ENCODE measurements at regions not wholly inside any gene's neighbourhood (a gene's known extent, or its start where the extent isn't known, plus 50 kb on each side); places are given as distances from the start of the nearest gene placed in this dataset.

DNA sequence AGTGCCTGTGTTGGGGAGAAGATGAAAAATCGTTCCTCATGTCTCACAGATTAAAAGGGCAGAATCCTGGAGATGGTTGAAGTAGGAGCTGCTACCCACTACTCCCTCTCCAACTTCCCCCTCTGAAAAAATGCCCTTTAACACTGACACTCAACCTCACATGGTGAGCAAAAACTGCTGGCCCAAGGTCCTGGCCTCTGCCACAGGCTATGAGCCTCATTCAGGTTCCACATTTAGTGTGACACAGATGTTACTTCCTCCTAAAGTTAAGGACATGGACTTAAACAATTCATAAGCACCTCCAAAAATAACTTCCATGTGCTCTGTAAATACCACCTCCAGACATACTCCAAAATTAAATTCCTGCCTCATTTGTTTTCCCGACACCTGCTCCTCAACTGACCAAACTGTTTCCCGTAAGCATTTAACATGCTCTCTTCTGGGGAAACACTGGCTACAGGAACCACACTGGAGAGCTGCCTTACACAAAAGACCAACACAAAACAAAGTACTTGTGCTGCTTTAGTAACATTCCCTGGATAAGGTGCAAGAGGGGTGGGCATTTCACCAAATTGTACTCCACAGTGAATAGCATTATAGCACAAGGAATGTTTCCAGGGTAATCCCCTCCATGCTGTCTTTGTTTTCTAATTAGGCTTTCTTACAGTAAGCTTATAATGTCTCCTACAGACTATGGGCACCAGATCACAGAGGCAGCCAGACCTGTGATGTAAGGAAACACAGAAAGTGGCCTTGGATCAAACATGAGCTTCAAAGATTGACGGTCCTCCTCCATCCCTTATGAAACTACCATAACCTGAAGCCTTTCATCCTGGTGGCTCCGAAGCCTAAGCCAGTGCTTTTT lies 57.0 kb downstream of the PHLDA1 start (continued):
- TF ChIP-seq NCOA6 (IDR thresholded peaks at IDR 0.05): no peak
- no peak for TF ChIP-seq ZBTB8A (IDR thresholded peaks at IDR 0.05; ENCODE audit: partially characterized antibody)
- no peak for TF ChIP-seq ZKSCAN8 (CRISPR knock-in tag; IDR thresholded peaks at IDR 0.05)

DNA sequence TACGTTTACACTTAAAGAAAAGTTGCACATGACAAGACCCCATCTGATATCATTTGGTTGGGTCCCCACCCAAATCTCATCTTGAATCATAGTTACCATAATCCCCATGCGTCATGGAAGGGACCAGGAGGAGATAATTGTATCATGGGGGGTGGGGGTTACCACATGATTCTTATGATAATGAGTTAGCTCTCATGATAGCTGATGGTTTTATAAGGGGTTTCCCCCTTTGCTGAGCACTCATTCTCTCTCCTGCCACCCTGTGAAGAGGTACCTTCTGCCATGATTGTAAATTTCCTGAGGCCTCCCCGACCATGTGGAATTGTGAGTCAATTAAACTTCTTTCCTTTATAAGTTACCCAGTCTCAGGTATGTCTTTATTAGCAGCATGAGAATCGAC lies 60.3 kb downstream of the PHLDA1 start:
- WGBS (ENCODE audit: insufficient coverage, low coverage, missing lambda C conversion rate): 19% methylated on average over 4 of the region's 4 CpGs
- in situ Hi-C loops (cut with MboI): no loop called here
- FAIRE-seq (no peak), DNase-seq (ENCODE audit: extremely low read depth in 1 of 4, low spot score in 3 of 4) (no peak), ATAC-seq (no peak)
- H3K4me3 ChIP-seq: no peak overlapping the region
- ChIA-PET POLR2A (no interaction called here), CTCF (ENCODE audit: low intra/inter-chr PET ratio) (no interaction called here)
- no peaks in the 10 kb centered on the region for H3K4me1 ChIP-seq (replicated peaks in 1 of 2; ENCODE audit: control insufficient read depth in 2 of 2, insufficient read depth in 2 of 2, low read length in 2 of 2)
- no peaks in the 10 kb centered on the region for H3K9me3 ChIP-seq (replicated peaks; ENCODE audit: control insufficient read depth, insufficient read depth, low read depth, low read length)
- intact Hi-C loops (cut with micrococcal nuclease): no loop called here
- H3K79me2 ChIP-seq (ENCODE audit: control insufficient read depth, insufficient read depth, low read length): no peaks in the 10 kb centered on the region
- H3K27me3 ChIP-seq (ENCODE audit: control insufficient read depth in 2 of 2, insufficient read depth in 2 of 2, low read length in 2 of 2): no peaks in the 10 kb centered on the region
- no peak overlapping the region for H3K27ac ChIP-seq (ENCODE audit: extremely low read depth, low read depth, low read length)
- no peak overlapping the region for H3K4me2 ChIP-seq (ENCODE audit: insufficient read depth, low read length)
- H4K20me1 ChIP-seq (replicated peaks; ENCODE audit: control insufficient read depth, insufficient read depth, low read length): no peaks in the 10 kb centered on the region
- TF ChIP-seq FOXK2 (conservative IDR thresholded peaks at IDR 0.05 in 1 of 2, IDR thresholded peaks at IDR 0.05 in 1 of 2; ENCODE audit: low read depth in 2 of 2): no peak
- no peak for TF ChIP-seq SLC30A9 (CRISPR knock-in tag; IDR thresholded peaks at IDR 0.05)
- no peak for TF ChIP-seq ZNF79 (CRISPR knock-in tag; IDR thresholded peaks at IDR 0.05; ENCODE audit: low read depth)
- TF ChIP-seq, protein P1, sequence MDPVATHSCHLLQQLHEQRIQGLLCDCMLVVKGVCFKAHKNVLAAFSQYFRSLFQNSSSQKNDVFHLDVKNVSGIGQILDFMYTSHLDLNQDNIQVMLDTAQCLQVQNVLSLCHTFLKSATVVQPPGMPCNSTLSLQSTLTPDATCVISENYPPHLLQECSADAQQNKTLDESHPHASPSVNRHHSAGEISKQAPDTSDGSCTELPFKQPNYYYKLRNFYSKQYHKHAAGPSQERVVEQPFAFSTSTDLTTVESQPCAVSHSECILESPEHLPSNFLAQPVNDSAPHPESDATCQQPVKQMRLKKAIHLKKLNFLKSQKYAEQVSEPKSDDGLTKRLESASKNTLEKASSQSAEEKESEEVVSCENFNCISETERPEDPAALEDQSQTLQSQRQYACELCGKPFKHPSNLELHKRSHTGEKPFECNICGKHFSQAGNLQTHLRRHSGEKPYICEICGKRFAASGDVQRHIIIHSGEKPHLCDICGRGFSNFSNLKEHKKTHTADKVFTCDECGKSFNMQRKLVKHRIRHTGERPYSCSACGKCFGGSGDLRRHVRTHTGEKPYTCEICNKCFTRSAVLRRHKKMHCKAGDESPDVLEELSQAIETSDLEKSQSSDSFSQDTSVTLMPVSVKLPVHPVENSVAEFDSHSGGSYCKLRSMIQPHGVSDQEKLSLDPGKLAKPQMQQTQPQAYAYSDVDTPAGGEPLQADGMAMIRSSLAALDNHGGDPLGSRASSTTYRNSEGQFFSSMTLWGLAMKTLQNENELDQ (CRISPR knock-in tag; IDR thresholded peaks at IDR 0.05; ENCODE audit: borderline replicate concordance): no peak
- TF ChIP-seq, protein P2, sequence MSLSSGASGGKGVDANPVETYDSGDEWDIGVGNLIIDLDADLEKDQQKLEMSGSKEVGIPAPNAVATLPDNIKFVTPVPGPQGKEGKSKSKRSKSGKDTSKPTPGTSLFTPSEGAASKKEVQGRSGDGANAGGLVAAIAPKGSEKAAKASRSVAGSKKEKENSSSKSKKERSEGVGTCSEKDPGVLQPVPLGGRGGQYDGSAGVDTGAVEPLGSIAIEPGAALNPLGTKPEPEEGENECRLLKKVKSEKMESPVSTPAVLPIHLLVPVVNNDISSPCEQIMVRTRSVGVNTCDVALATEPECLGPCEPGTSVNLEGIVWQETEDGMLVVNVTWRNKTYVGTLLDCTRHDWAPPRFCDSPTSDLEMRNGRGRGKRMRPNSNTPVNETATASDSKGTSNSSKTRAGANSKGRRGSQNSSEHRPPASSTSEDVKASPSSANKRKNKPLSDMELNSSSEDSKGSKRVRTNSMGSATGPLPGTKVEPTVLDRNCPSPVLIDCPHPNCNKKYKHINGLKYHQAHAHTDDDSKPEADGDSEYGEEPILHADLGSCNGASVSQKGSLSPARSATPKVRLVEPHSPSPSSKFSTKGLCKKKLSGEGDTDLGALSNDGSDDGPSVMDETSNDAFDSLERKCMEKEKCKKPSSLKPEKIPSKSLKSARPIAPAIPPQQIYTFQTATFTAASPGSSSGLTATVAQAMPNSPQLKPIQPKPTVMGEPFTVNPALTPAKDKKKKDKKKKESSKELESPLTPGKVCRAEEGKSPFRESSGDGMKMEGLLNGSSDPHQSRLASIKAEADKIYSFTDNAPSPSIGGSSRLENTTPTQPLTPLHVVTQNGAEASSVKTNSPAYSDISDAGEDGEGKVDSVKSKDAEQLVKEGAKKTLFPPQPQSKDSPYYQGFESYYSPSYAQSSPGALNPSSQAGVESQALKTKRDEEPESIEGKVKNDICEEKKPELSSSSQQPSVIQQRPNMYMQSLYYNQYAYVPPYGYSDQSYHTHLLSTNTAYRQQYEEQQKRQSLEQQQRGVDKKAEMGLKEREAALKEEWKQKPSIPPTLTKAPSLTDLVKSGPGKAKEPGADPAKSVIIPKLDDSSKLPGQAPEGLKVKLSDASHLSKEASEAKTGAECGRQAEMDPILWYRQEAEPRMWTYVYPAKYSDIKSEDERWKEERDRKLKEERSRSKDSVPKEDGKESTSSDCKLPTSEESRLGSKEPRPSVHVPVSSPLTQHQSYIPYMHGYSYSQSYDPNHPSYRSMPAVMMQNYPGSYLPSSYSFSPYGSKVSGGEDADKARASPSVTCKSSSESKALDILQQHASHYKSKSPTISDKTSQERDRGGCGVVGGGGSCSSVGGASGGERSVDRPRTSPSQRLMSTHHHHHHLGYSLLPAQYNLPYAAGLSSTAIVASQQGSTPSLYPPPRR (CRISPR knock-in tag; IDR thresholded peaks at IDR 0.05; ENCODE audit: borderline replicate concordance): no peak
- TF ChIP-seq, protein P3, sequence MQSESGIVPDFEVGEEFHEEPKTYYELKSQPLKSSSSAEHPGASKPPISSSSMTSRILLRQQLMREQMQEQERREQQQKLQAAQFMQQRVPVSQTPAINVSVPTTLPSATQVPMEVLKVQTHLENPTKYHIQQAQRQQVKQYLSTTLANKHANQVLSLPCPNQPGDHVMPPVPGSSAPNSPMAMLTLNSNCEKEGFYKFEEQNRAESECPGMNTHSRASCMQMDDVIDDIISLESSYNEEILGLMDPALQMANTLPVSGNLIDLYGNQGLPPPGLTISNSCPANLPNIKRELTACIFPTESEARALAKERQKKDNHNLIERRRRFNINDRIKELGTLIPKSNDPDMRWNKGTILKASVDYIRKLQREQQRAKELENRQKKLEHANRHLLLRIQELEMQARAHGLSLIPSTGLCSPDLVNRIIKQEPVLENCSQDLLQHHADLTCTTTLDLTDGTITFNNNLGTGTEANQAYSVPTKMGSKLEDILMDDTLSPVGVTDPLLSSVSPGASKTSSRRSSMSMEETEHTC (IDR thresholded peaks at IDR 0.05): no peak
- no peak overlapping the region for H3K9ac ChIP-seq (ENCODE audit: insufficient read depth in 1 of 2, low read depth in 2 of 2, low read length in 2 of 2)
- no peaks in the 10 kb centered on the region for H3K9me1 ChIP-seq (ENCODE audit: control insufficient read depth, insufficient read depth, low read length)
- BruUV-seq (replicated peaks): no TSS peak
- no peak overlapping the region for H2AFZ ChIP-seq (ENCODE audit: low read depth, low read length)
- no peaks in the 10 kb centered on the region for H3K36me3 ChIP-seq (ENCODE audit: control insufficient read depth, insufficient read depth, low read length)
